Hepatocyte (in vitro differentiated cells): ENCODE measurements at regions not wholly inside any gene's neighbourhood (a gene's known extent, or its start where the extent isn't known, plus 50 kb on each side); places are given as distances from the start of the nearest gene placed in this dataset.

Experiments
- DNase-seq: peaks from one replicate; pipeline ENCODE4 v3.0.0-alpha.2; 2016; ENCODE audit warnings: low spot score
- H2AFZ ChIP-seq: fragments of 200-600 bp; sonication (generic); 2 replicates; pipeline ENCODE4 v1.6.0; 2016; ENCODE audit warnings: antibody characterized with exemption, mild to moderate bottlenecking
- H3K27ac ChIP-seq: fragments of 200-600 bp; sonication (generic); 2 replicates; pipeline ENCODE4 v1.5.1; 2016; ENCODE audit warnings: mild to moderate bottlenecking
- H3K27me3 ChIP-seq: fragments of 200-600 bp; sonication (generic); 2 replicates; pipeline ENCODE4 v1.6.1; 2016
- H3K36me3 ChIP-seq: fragments of 200-600 bp; sonication (generic); replicated peaks from 2 replicates; pipeline ENCODE4 v1.5.1; 2016; ENCODE audit warnings: low read depth; ENCODE audit not compliant: insufficient read depth
- H3K4me1 ChIP-seq: fragments of 200-600 bp; sonication (generic); 2 replicates; pipeline ENCODE4 v1.5.1; 2016; ENCODE audit warnings: mild to moderate bottlenecking, moderate library complexity; ENCODE audit not compliant: insufficient read depth
- H3K4me2 ChIP-seq: fragments of 200-600 bp; sonication (generic); 2 replicates; pipeline ENCODE4 v1.6.0; 2016
- H3K4me3 ChIP-seq: fragments of 200-600 bp; sonication (generic); 2 replicates; pipeline ENCODE4 v1.5.1; 2016; ENCODE audit warnings: mild to moderate bottlenecking
- H3K79me2 ChIP-seq: fragments of 200-600 bp; sonication (generic); 2 replicates; pipeline ENCODE4 v1.6.0; 2017; ENCODE audit warnings: mild to moderate bottlenecking
- H3K9me2 ChIP-seq: fragments of 200-600 bp; sonication (generic); replicated peaks from 2 replicates; pipeline ENCODE4 v1.6.0; 2017; ENCODE audit warnings: mild to moderate bottlenecking; ENCODE audit not compliant: insufficient read depth
- H3K9me3 ChIP-seq: fragments of 200-600 bp; sonication (generic); 2 replicates; pipeline ENCODE4 v1.5.1; 2016; ENCODE audit warnings: low read depth, mild to moderate bottlenecking
- H4K20me1 ChIP-seq: fragments of 200-600 bp; sonication (generic); 2 replicates; pipeline ENCODE4 v1.6.0; 2016; ENCODE audit warnings: mild to moderate bottlenecking; ENCODE audit not compliant: insufficient read depth, poor library complexity, severe bottlenecking
- EZH2 ChIP-seq: fragments of 200-600 bp; sonication (generic); IDR thresholded peaks from 2 replicates; pipeline ENCODE4 v1.6.1; 2016; ENCODE audit warnings: antibody characterized with exemption, mild to moderate bottlenecking, borderline replicate concordance
- EZH2phosphoT487 ChIP-seq: fragments of 200-600 bp; sonication (generic); IDR thresholded peaks from one replicate; pipeline ENCODE4 v1.6.1; 2018; ENCODE audit warnings: antibody characterized with exemption, mild to moderate bottlenecking, low read depth, moderate library complexity; ENCODE audit not compliant: unreplicated experiment, severe bottlenecking
- WGBS: methylation state at CpG from one replicate; pipeline ENCODE4 v1.1.6; 2016; ENCODE audit warnings: low lambda C conversion rate; ENCODE audit errors: missing lambda C conversion rate; 5-methylcytosine and 5-hydroxymethylcytosine counted together
- TF ChIP-seq, protein P1 (sequence below): fragments of 200-600 bp; sonication (generic); IDR thresholded peaks from 2 replicates; pipeline ENCODE4 v1.5.1; 2016; ENCODE audit warnings: antibody characterized with exemption, mild to moderate bottlenecking; ENCODE audit not compliant: poor library complexity

GRCh38 chrX:118218940-118219339 lies 102.3 kb upstream of the KLHL13 start:
- TF ChIP-seq EZH2 (no peak), EZH2phosphoT487 (no peak)
- TF ChIP-seq, protein P1, sequence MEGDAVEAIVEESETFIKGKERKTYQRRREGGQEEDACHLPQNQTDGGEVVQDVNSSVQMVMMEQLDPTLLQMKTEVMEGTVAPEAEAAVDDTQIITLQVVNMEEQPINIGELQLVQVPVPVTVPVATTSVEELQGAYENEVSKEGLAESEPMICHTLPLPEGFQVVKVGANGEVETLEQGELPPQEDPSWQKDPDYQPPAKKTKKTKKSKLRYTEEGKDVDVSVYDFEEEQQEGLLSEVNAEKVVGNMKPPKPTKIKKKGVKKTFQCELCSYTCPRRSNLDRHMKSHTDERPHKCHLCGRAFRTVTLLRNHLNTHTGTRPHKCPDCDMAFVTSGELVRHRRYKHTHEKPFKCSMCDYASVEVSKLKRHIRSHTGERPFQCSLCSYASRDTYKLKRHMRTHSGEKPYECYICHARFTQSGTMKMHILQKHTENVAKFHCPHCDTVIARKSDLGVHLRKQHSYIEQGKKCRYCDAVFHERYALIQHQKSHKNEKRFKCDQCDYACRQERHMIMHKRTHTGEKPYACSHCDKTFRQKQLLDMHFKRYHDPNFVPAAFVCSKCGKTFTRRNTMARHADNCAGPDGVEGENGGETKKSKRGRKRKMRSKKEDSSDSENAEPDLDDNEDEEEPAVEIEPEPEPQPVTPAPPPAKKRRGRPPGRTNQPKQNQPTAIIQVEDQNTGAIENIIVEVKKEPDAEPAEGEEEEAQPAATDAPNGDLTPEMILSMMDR = no peak
- 65% methylated on average over 5 of the region's 5 CpGs for WGBS
- DNase-seq = no peak
- H3K27me3 ChIP-seq = no peaks in the 10 kb centered on the region
- H4K20me1 ChIP-seq = no peaks in the 10 kb centered on the region
- no peak overlapping the region for H3K4me2 ChIP-seq
- H3K79me2 ChIP-seq = no peaks in the 10 kb centered on the region
- H3K4me3 ChIP-seq = no peak overlapping the region
- no peak overlapping the region for H3K27ac ChIP-seq
- no peak overlapping the region for H2AFZ ChIP-seq
- no peaks in the 10 kb centered on the region for H3K36me3 ChIP-seq
- H3K4me1 ChIP-seq = no peaks in the 10 kb centered on the region
- H3K9me3 ChIP-seq = no peaks in the 10 kb centered on the region
- no peaks in the 10 kb centered on the region for H3K9me2 ChIP-seq

GRCh38 chrX:118219866-118220265 lies 103.3 kb upstream of the KLHL13 start:
- no peak overlapping the region for H3K27ac ChIP-seq
- no peaks in the 10 kb centered on the region for H3K9me2 ChIP-seq
- TF ChIP-seq EZH2 (no peak), EZH2phosphoT487 (no peak)
- TF ChIP-seq, protein P1 = no peak
- no peak for DNase-seq
- 85% methylated on average over 1 of the region's 1 CpG for WGBS
- no peaks in the 10 kb centered on the region for H3K36me3 ChIP-seq
- no peaks in the 10 kb centered on the region for H3K27me3 ChIP-seq
- H2AFZ ChIP-seq = no peak overlapping the region
- no peaks in the 10 kb centered on the region for H3K9me3 ChIP-seq
- H3K4me2 ChIP-seq = no peak overlapping the region
- no peaks in the 10 kb centered on the region for H3K79me2 ChIP-seq
- no peak overlapping the region for H3K4me3 ChIP-seq
- H4K20me1 ChIP-seq = no peaks in the 10 kb centered on the region
- H3K4me1 ChIP-seq = no peaks in the 10 kb centered on the region

GRCh38 chrX:118220509-118220908 lies 103.9 kb upstream of the KLHL13 start:
- no peak overlapping the region for H2AFZ ChIP-seq
- no peaks in the 10 kb centered on the region for H3K27me3 ChIP-seq
- no peaks in the 10 kb centered on the region for H4K20me1 ChIP-seq
- TF ChIP-seq EZH2 = no peak
- TF ChIP-seq, protein P1 = no peak
- H3K9me3 ChIP-seq = no peaks in the 10 kb centered on the region
- H3K4me2 ChIP-seq = no peak overlapping the region
- no peaks in the 10 kb centered on the region for H3K9me2 ChIP-seq
- no peak overlapping the region for H3K4me3 ChIP-seq
- DNase-seq = no peak
- 68% methylated on average over 1 of the region's 1 CpG for WGBS
- no peaks in the 10 kb centered on the region for H3K4me1 ChIP-seq
- H3K27ac ChIP-seq = no peak overlapping the region
- no peaks in the 10 kb centered on the region for H3K79me2 ChIP-seq
- H3K36me3 ChIP-seq = no peaks in the 10 kb centered on the region

DNA sequence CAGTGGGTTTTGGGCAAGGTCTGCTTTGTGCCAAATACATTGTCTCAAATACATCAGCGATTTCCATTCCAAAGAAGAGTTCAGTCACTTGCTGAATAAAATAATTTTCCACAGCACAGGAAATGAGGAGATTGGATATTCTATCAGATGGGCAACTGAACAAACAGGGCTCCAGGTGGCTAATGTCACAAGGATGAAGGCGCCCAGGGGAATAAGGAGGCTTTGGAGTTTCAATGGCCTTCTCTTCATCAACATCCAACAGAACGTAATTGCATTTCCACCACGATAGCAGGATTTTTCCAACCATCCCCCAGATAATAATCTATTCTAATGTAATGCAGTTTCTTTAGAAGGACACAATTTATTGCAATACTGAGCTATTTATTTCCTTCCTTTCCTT lies 104.7 kb upstream of the KLHL13 start:
- H4K20me1 ChIP-seq = no peaks in the 10 kb centered on the region

More for the DNA sequence above, 104.7 kb upstream of the KLHL13 start:
- TF ChIP-seq, protein P1 = no peak
- no peak for TF ChIP-seq EZH2phosphoT487
- no peak for TF ChIP-seq EZH2
- no peak overlapping the region for H3K4me3 ChIP-seq
- H3K36me3 ChIP-seq = no peaks in the 10 kb centered on the region
- H3K4me2 ChIP-seq = no peak overlapping the region
- DNase-seq = no peak
- H3K79me2 ChIP-seq = no peaks in the 10 kb centered on the region
- H3K9me3 ChIP-seq = no peaks in the 10 kb centered on the region
- no peaks in the 10 kb centered on the region for H3K27me3 ChIP-seq
- H3K27ac ChIP-seq = no peak overlapping the region
- H2AFZ ChIP-seq = no peak overlapping the region
- no peaks in the 10 kb centered on the region for H3K4me1 ChIP-seq
- no peaks in the 10 kb centered on the region for H3K9me2 ChIP-seq
- WGBS = 64% methylated on average over 4 of the region's 4 CpGs
